HG03558 (cell line): ENCODE measurements at regions not wholly inside any gene's neighbourhood (a gene's known extent, or its start where the extent isn't known, plus 50 kb on each side); places are given as distances from the start of the nearest gene placed in this dataset.
"Not testable (repeated sequence)": the region's sequence is repeated elsewhere in the genome, so short reads cannot be mapped to it uniquely, and the experiment has no call there.

Source experiments
- ATAC-seq: cut with Tn5 transposase; IDR thresholded peaks from one replicate; pipeline ENCODE4 v1.9.1; 2021; ENCODE audit warnings: moderate number of reproducible peaks; ENCODE audit not compliant: unreplicated experiment; ENCODE audit errors: extremely low read depth

DNA sequence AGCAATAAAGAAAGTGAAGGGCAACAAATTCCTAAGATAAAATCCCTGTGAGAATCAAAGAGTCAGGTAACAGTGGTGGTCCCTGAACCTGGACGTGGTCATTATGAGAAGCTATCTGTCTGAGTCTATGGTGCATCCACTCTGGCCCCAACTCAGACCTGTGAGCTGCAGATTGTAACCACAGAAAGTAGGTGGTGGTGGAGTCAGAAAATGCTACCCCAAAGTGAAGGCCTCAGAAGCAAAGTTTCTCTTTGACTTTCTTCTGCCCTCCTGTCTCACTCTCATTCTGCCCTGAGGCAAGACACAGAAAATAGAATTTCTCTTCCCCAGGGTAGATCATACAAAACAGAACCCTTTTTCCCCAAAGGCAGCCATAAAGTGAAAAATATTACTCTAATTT lies 84.1 kb upstream of the NEIL3 start:
- ATAC-seq: peak; percentile 70

GRCh38 chr4:177227636-177228035 lies 82.0 kb upstream of the NEIL3 start:
- no peak for ATAC-seq

- ATAC-seq: no peak
These were observed 81.1 kb upstream of the NEIL3 start for GRCh38 chr4:177228599-177228998.

GRCh38 chr4:177229331-177229730 lies 80.3 kb upstream of the NEIL3 start:
- no peak for ATAC-seq

GRCh38 chr4:177232473-177232872 lies 77.2 kb upstream of the NEIL3 start:
- ATAC-seq: no peak

DNA sequence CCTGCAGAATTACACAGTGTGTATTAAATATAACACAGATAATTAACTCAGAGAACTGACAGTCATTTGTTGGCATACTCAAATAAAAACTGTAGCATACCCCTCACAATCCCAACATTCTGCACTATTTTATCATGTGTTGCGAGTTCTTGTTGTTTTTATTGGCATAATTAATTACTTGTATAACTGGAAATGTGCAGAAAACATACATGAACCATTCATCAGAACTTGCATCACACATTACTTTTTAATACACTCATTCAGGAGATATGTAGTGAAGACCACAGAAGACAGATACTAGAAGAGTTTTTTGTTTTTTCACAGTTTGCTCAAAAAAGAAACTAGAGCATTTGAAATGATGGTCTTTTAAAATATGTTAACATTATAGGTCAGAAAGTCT lies 74.6 kb upstream of the NEIL3 start:
- no peak for ATAC-seq

DNA sequence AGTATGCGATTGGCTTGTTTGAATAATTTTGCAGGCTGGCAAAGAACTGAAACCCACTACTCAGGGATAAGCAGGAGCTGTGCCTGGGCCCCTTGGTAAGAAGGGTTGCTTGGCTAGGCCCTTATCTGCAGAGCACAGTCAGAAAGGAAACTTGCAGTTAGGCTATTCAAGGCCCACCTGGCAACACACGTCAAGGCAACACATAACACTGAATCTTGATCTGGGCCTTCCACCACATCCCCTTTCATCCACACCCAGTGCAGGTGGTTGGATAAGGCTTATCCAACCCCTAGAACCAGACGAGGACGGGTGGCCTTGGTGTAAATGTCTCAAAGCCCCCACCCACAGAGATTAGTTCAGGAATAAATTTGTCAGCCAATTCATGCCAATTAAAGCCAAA lies 72.8 kb upstream of the NEIL3 start:
- no peak for ATAC-seq

DNA sequence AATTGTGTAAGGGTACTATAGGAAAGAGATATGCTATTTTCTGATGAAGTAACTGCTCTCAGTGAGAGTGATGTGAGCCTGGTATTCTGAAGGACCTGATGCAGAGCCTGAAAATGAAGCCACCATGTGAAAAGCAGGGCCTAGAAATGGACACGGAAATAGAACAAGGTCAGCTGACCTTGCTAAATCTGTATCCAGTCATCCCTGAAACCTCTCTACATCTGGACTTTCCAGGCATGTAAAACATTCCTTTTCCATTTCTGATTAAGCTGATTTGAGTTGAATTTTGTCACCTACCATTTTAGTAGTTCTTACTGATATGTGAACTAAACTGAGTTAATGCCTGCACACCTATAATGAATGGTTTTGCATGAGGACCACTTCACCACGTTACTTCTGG lies 72.4 kb upstream of the NEIL3 start:
- no peak for ATAC-seq

DNA sequence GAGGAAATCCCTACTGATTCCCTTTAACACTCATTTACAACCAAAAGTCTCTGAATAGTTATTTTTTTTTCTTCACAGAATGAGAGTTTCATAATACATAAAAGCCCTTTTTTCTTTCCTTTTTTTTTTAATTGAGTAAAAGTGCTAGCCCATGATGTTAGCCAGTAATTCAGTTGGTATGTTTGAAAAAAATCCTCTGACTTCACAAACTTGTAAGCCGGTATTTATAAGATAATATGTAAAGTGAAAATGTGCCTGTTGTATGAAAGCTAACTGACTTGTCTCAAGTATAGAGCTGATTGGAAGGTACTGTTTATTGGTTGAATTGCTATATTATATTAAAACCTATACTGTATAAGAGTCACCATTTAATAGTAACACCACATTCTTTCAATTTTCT lies 70.2 kb upstream of the NEIL3 start:
- no peak for ATAC-seq

GRCh38 chr4:177239878-177240277 lies 69.8 kb upstream of the NEIL3 start:
- no peak for ATAC-seq

GRCh38 chr4:177242651-177243286 lies 66.9 kb upstream of the NEIL3 start:
- no peak for ATAC-seq

GRCh38 chr4:177246641-177247584 lies 62.8 kb upstream of the NEIL3 start:
- no peak for ATAC-seq

DNA sequence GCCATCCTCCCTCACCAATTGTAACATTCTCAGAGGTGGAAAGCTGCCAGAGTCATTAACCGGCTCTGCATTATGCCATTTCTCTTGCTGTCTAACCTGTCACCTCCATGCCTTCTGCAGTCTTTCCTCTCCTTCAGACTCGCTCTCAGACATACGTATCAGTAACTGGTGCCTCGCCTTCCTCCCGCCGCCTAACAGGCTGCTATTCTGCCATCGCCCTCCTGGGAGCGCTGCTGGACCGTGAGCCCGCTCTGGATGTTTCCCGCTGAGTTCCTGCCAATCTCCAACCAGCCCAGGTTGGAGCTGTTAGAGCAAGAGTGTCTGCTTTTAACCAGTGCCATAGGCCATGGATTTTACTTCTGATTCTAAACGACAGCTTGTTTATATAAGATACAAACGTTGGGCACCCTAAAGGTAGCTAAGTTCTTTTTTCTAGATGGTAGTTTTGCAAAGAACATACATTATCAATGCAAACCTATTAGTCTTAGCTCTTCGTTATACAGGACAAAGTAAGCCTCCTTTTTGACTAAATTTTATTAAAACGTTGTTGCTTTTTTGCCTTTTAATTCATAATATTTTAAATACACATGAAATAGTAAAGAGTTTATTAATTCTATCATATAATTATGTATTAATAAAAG lies 59.5 kb upstream of the NEIL3 start:
- peak; percentile 94 for ATAC-seq

GRCh38 chr4:177251237-177251636 lies 58.4 kb upstream of the NEIL3 start:
- no peak for ATAC-seq

DNA sequence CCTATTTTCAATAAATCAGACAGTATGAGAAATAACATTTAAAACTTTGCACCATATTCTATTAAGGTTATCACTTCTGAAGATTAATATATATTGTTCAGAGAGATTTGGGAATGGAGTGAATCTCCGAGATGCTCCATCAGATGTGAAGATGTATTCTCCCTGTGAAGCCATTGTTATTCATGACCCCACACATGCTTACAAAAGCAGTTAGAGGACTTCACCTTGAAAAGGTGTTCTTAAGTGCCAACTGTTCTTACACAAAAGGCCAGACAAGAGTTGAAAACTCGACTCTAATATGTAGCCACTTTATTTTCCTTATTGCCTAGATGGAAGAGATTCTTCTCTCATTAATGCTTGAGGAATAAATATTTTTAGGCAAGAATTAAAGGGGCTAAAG lies 54.3 kb upstream of the NEIL3 start:
- no peak for ATAC-seq

DNA sequence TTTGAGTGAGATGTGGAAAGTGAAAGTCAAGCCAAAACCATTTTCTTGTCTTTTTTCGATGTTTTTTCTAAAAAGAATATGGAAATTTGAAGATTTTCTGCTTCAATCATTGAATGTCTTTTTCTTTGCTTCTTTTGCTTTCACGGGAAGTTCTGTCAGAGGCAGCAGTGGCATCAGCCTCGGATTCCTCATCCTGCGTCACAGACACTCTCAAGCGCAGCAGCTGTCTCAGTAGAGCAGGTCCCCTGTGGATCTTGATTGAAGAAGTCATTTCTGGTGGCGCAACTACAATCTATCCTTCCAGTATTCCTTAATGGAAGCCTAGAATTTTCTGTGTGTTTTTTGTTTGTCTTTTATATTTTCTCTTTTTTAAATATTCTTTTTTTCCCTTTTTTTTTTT lies 52.7 kb upstream of the NEIL3 start:
- ATAC-seq: no peak

DNA sequence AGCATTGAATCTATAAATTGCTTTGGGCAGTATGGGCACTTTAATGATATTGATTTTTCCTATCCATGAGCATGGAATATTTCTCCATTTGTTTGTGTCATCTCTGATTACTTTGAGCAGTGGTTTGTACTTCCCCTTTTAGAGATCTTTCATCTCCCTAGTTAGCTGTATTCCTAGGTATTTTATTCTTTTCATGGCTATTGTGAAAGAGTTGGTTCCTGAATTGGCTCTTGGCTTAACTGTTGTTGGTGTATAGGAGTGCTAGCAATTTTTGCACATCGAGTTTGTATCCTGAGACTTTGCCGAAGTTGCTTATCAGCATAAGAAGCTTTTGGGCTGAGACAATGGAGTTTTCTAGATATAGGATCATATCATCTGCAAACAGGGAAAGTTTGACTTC lies 50.2 kb upstream of the NEIL3 start:
- ATAC-seq: not testable (repeated sequence)
